HCT116 (cell line): ENCODE measurements at regions not wholly inside any gene's neighbourhood (a gene's known extent, or its start where the extent isn't known, plus 50 kb on each side); places are given as distances from the start of the nearest gene placed in this dataset.

ENCODE experiments used
- ATAC-seq: fragments of 200-7000 bp; cut with Tn5 transposase; 2 replicates; pipeline ENCODE4 v1.9.1; 2020; ENCODE audit warnings: mild to moderate bottlenecking, moderate library complexity
- BruUV-seq: library from RNA; stranded (reverse); fragments of 400-500 nt; replicated peaks from 2 replicates; lab custom pipeline; 2021; lab: Mats Ljungman, UMichigan
- CTCF ChIA-PET: fragments of 300-600 bp; sonication (Branson Sonifier 250); formaldehyde crosslinking; loops from one replicate; lab custom pipeline; 2021; ENCODE audit warnings: antibody characterized with exemption; lab: Charles Lee
- POLR2A ChIA-PET: fragments of 300-600, 350-600 bp; sonication (Branson Sonifier 250); formaldehyde crosslinking; loops from one replicate; lab custom pipeline; 2021; ENCODE audit warnings: antibody characterized with exemption; lab: Charles Lee
- RAD21 ChIA-PET, 2 experiments: fragments of 300-600 bp; sonication (Branson Sonifier 250); formaldehyde crosslinking; loops; one replicate each; lab custom pipeline; 2023; ENCODE audit warnings: low total read pairs in 2 of 2; ENCODE audit not compliant: uncharacterized antibody in 2 of 2, unreplicated experiment in 2 of 2, low non-redundant PET in 1 of 2; lab: Charles Lee
- DNase-seq: peaks from one replicate; pipeline ENCODE4 v3.0.0-alpha.2; 2010; ENCODE audit warnings: low read depth, low spot score
- H2AFZ ChIP-seq: fragments of 200-600 bp; shearing (Covaris generic), sonication (generic); 2 replicates; pipeline ENCODE4 v1.6.1; 2017; ENCODE audit warnings: low read depth, mixed run types, mixed read lengths, antibody characterized with exemption, low read length; ENCODE audit not compliant: poor library complexity, severe bottlenecking
- H3K27ac ChIP-seq: 2 replicates; pipeline ENCODE4 v1.5.1; 2012; ENCODE audit warnings: low read depth, low read length
- H3K27me3 ChIP-seq: fragments of 200-600 bp; sonication (generic); 2 replicates; pipeline ENCODE4 v1.6.1; 2016; ENCODE audit warnings: mixed run types, low read length, mixed read lengths; ENCODE audit not compliant: insufficient read depth
- H3K36me3 ChIP-seq, 2 experiments: fragments of 200-500 bp in 1 of 2; fragments of 200-600 bp in 1 of 2; sonication (Bioruptor generic) in 1 of 2; sonication (generic) in 1 of 2; 2 replicates each; pipeline versions ENCODE4 v1.5.1 to v1.6.1; 2014 to 2016; ENCODE audit warnings: low read length in 2 of 2, inconsistent platforms in 1 of 2, mixed read lengths in 1 of 2, mixed run types in 1 of 2; ENCODE audit not compliant: insufficient read depth in 2 of 2, control insufficient read depth in 1 of 2
- H3K4me1 ChIP-seq, 2 experiments: fragments of 200-600 bp in 1 of 2; sonication (generic) in 1 of 2; 2 replicates each; pipeline versions ENCODE4 v1.5.1 to v1.6.1; 2012 to 2017; ENCODE audit warnings: low read length in 2 of 2, inconsistent platforms in 1 of 2, mild to moderate bottlenecking in 1 of 2, mixed read lengths in 1 of 2, mixed run types in 1 of 2, moderate library complexity in 1 of 2; ENCODE audit not compliant: insufficient read depth in 2 of 2, control insufficient read depth in 1 of 2
- H3K4me2 ChIP-seq: fragments of 200-600 bp; sonication (generic); 2 replicates; pipeline ENCODE4 v1.6.1; 2017; ENCODE audit warnings: mixed run types, low read length, mixed read lengths
- H3K4me3 ChIP-seq, 2 experiments: fragments of 200-600 bp in 1 of 2; sonication (generic) in 1 of 2; replicated peaks in 1 of 2; 2 replicates each; pipeline ENCODE4 v1.5.1; 2011 to 2016; ENCODE audit warnings: low read length in 2 of 2, control low read depth in 1 of 2, low read depth in 1 of 2, mild to moderate bottlenecking in 1 of 2, mixed read lengths in 1 of 2, mixed run types in 1 of 2
- H3K79me2 ChIP-seq: fragments of 200-600 bp; sonication (generic); 2 replicates; pipeline ENCODE4 v1.6.1; 2017; ENCODE audit warnings: mild to moderate bottlenecking, mixed run types, low read length, moderate library complexity, mixed read lengths; ENCODE audit not compliant: insufficient read depth
- H3K9ac ChIP-seq: fragments of 200-600 bp; sonication (generic); 2 replicates; pipeline ENCODE4 v1.6.1; 2016; ENCODE audit warnings: low read length, mixed read lengths
- H3K9me2 ChIP-seq: fragments of 200-600 bp; sonication (generic), shearing (Covaris generic); 2 replicates; pipeline ENCODE4 v1.6.1; 2017; ENCODE audit warnings: mixed run types, mild to moderate bottlenecking, moderate library complexity; ENCODE audit not compliant: insufficient read depth
- H3K9me3 ChIP-seq, 2 experiments: fragments of 200-500 bp in 1 of 2; fragments of 200-600 bp in 1 of 2; sonication (Bioruptor generic) in 1 of 2; sonication (generic) in 1 of 2; 2 replicates each; pipeline ENCODE4 v1.6.1; 2014 to 2017; ENCODE audit warnings: low read length in 2 of 2, mixed read lengths in 2 of 2, inconsistent platforms in 1 of 2, low read depth in 1 of 2, mild to moderate bottlenecking in 1 of 2, mixed run types in 1 of 2, moderate library complexity in 1 of 2; ENCODE audit not compliant: control insufficient read depth in 1 of 2, insufficient read depth in 1 of 2
- H4K20me1 ChIP-seq: fragments of 200-600 bp; sonication (generic), shearing (Covaris generic); 2 replicates; pipeline ENCODE4 v1.6.1; 2017; ENCODE audit warnings: mixed run types, mild to moderate bottlenecking, moderate library complexity; ENCODE audit not compliant: insufficient read depth
- ATF3 ChIP-seq: IDR thresholded peaks from 2 replicates; pipeline ENCODE4 v1.6.1; 2012
- CEBPB ChIP-seq: IDR thresholded peaks from 2 replicates; pipeline ENCODE4 v1.6.1; 2012; ENCODE audit warnings: low read depth
- EGR1 ChIP-seq: IDR thresholded peaks from 2 replicates; pipeline ENCODE4 v1.6.1; 2012; ENCODE audit warnings: low read depth
- EZH2 ChIP-seq: fragments of 200-600 bp; sonication (generic); IDR thresholded peaks from 2 replicates; pipeline ENCODE4 v1.6.1; 2017; ENCODE audit warnings: antibody characterized with exemption, mixed run types
- FOSL1 ChIP-seq: IDR thresholded peaks from 2 replicates; pipeline ENCODE4 v1.6.1; 2012; ENCODE audit warnings: low read depth
- JUND ChIP-seq: IDR thresholded peaks from 2 replicates; pipeline ENCODE4 v1.6.1; 2012
- POLR2A ChIP-seq: IDR thresholded peaks from 2 replicates; pipeline ENCODE4 v1.7.0; 2011; ENCODE audit warnings: borderline replicate concordance; ENCODE audit not compliant: insufficient read depth, insufficient read length; ENCODE audit errors: extremely low read depth
- POLR2AphosphoS5 ChIP-seq: IDR thresholded peaks from 2 replicates; pipeline ENCODE4 v1.6.1; 2011; ENCODE audit warnings: mild to moderate bottlenecking, low read depth, low read length, moderate library complexity
- SIN3A ChIP-seq: IDR thresholded peaks from 2 replicates; pipeline ENCODE4 v1.6.1; 2012; ENCODE audit warnings: low read depth
- YY1 ChIP-seq: IDR thresholded peaks from 2 replicates; pipeline ENCODE4 v1.6.1; 2011; ENCODE audit warnings: low read length, low read depth, moderate library complexity, mild to moderate bottlenecking; ENCODE audit not compliant: insufficient replicate concordance; ENCODE audit errors: extremely low read depth
- ZFX ChIP-seq: fragments of 450-650 bp; IDR thresholded peaks from 2 replicates; pipeline ENCODE4 v1.6.1; 2017
- intact Hi-C: fragments of 100-400 bp; cut with micrococcal nuclease; formaldehyde crosslinking; loops from 2 replicates; pipeline ENCODE4 v1.10.0; 2022
- TF ChIP-seq, protein P1 (sequence below): IDR thresholded peaks from 2 replicates; pipeline ENCODE4 v1.6.1; 2011; ENCODE audit warnings: mild to moderate bottlenecking, low read length, moderate library complexity; ENCODE audit not compliant: insufficient replicate concordance; ENCODE audit errors: extremely low read depth
- TF ChIP-seq, protein P2 (sequence below), 3 experiments: fragments of 200-600 bp in 1 of 3; sonication (generic) in 1 of 3; IDR thresholded peaks in 2 of 3; conservative IDR thresholded peaks in 1 of 3; 2 replicates each; pipeline ENCODE4 v1.5.1; 2012 to 2017; ENCODE audit warnings: low read depth in 2 of 3, low read length in 2 of 3, antibody characterized with exemption in 1 of 3, borderline replicate concordance in 1 of 3, control low read depth in 1 of 3, mild to moderate bottlenecking in 1 of 3, mixed read lengths in 1 of 3, mixed run types in 1 of 3, moderate library complexity in 1 of 3; ENCODE audit not compliant: insufficient read depth in 1 of 3

GRCh38 chr6:68445926-68446325 lies 189.2 kb upstream of the ADGRB3 start:
- intact Hi-C loops: no loop called here
- no TSS peak for BruUV-seq
- ATAC-seq (no peak), DNase-seq (no peak)
- Histone ChIP-seq H3K9me3 (peaks cover 0 to 6% of the 10 kb centered on the region in 2 experiments; a peak in 1 of 4 replicates), H3K9me2 (no peaks in the 10 kb centered on the region), H3K36me3 (no peaks in the 10 kb centered on the region), H3K27ac (no peak overlapping the region), H4K20me1 (no peaks in the 10 kb centered on the region), H3K4me1 (no peaks in the 10 kb centered on the region), H2AFZ (no peak overlapping the region), H3K79me2 (no peaks in the 10 kb centered on the region), H3K4me2 (no peak overlapping the region), H3K4me3 (no peak overlapping the region), H3K27me3 (no peaks in the 10 kb centered on the region), H3K9ac (no peak overlapping the region)
- ChIA-PET CTCF (no interaction called here), POLR2A (no interaction called here), RAD21 (no interaction called here)
- TF ChIP-seq EGR1 (no peak), FOSL1 (no peak), JUND (no peak), ZFX (no peak), POLR2AphosphoS5 (no peak), CEBPB (no peak), SIN3A (no peak), ATF3 (no peak), POLR2A (no peak), YY1 (no peak), EZH2 (no peak)
- TF ChIP-seq, protein P1, sequence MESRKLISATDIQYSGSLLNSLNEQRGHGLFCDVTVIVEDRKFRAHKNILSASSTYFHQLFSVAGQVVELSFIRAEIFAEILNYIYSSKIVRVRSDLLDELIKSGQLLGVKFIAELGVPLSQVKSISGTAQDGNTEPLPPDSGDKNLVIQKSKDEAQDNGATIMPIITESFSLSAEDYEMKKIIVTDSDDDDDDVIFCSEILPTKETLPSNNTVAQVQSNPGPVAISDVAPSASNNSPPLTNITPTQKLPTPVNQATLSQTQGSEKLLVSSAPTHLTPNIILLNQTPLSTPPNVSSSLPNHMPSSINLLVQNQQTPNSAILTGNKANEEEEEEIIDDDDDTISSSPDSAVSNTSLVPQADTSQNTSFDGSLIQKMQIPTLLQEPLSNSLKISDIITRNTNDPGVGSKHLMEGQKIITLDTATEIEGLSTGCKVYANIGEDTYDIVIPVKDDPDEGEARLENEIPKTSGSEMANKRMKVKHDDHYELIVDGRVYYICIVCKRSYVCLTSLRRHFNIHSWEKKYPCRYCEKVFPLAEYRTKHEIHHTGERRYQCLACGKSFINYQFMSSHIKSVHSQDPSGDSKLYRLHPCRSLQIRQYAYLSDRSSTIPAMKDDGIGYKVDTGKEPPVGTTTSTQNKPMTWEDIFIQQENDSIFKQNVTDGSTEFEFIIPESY: no peak
- TF ChIP-seq, protein P2, sequence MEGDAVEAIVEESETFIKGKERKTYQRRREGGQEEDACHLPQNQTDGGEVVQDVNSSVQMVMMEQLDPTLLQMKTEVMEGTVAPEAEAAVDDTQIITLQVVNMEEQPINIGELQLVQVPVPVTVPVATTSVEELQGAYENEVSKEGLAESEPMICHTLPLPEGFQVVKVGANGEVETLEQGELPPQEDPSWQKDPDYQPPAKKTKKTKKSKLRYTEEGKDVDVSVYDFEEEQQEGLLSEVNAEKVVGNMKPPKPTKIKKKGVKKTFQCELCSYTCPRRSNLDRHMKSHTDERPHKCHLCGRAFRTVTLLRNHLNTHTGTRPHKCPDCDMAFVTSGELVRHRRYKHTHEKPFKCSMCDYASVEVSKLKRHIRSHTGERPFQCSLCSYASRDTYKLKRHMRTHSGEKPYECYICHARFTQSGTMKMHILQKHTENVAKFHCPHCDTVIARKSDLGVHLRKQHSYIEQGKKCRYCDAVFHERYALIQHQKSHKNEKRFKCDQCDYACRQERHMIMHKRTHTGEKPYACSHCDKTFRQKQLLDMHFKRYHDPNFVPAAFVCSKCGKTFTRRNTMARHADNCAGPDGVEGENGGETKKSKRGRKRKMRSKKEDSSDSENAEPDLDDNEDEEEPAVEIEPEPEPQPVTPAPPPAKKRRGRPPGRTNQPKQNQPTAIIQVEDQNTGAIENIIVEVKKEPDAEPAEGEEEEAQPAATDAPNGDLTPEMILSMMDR (IDR thresholded peaks at IDR 0.05 in 2 of 3, conservative IDR thresholded peaks at IDR 0.05 in 1 of 3; ENCODE audit: borderline replicate concordance in 1 of 3, insufficient read depth in 1 of 3, low read depth in 2 of 3, low read length in 2 of 3): no peak
